CD4-positive, alpha-beta T cell treated with Interferon gamma for 1 hour (primary cell): ENCODE measurements at regions not wholly inside any gene's neighbourhood (a gene's known extent, or its start where the extent isn't known, plus 50 kb on each side); places are given as distances from the start of the nearest gene placed in this dataset.
A peak's percentile ranks its signal among the peaks of the same experiment; 100 is the strongest.
"Not testable (repeated sequence)": the region's sequence is repeated elsewhere in the genome, so short reads cannot be mapped to it uniquely, and the experiment has no call there.

Experiments
- DNase-seq: peaks from one replicate; pipeline ENCODE4 v3.0.0-alpha.2; 2020

GRCh38 chr9:65392611-65393010 is 107.6 kb upstream of the FOXD4L5 start:
- not testable (repeated sequence) for DNase-seq

- DNase-seq, result not testable (repeated sequence)
Measured at GRCh38 chr9:65389710-65390109, 104.7 kb upstream of the FOXD4L5 start.

- not testable (repeated sequence) for DNase-seq
Measured at GRCh38 chr9:65389216-65389615, 104.2 kb upstream of the FOXD4L5 start.

- DNase-seq, result peak; percentile 79
Measured at GRCh38 chr9:65386699-65387098, 101.7 kb upstream of the FOXD4L5 start.

- not testable (repeated sequence) for DNase-seq
Measured at GRCh38 chr9:65386191-65386590, 101.2 kb upstream of the FOXD4L5 start.

GRCh38 chr9:65385655-65386024 is 100.6 kb upstream of the FOXD4L5 start:
- not testable (repeated sequence) for DNase-seq

- not testable (repeated sequence) for DNase-seq
Measured at GRCh38 chr9:65384759-65385654, 100.0 kb upstream of the FOXD4L5 start.

GRCh38 chr9:65384066-65384465 is 99.1 kb upstream of the FOXD4L5 start:
- not testable (repeated sequence) for DNase-seq

GRCh38 chr9:65383646-65384045 is 98.6 kb upstream of the FOXD4L5 start:
- DNase-seq, result not testable (repeated sequence)

- not testable (repeated sequence) for DNase-seq
Measured at GRCh38 chr9:65382701-65383318, 97.8 kb upstream of the FOXD4L5 start.
